Adrenal gland (tissue), 9 donors: ENCODE measurements at regions not wholly inside any gene's neighbourhood (a gene's known extent, or its start where the extent isn't known, plus 50 kb on each side); places are given as distances from the start of the nearest gene placed in this dataset.
A peak's percentile ranks its signal among the peaks of the same experiment; 100 is the strongest.

Source experiments
- DNase-seq, 7 donors: peaks; one replicate each; pipeline ENCODE4 v3.0.0-alpha.2; 2019 to 2020
- H3K27ac ChIP-seq, 5 donors: fragments of 200-600 bp; sonication (generic) in 4 of 5; 1 replicate in 3 of 5; 2 replicates in 2 of 5; pipeline versions ENCODE4 v1.5.1 to v1.8.0; 2016 to 2020; ENCODE audit warnings: mild to moderate bottlenecking in 1 of 5
- H3K27me3 ChIP-seq: fragments of 200-600 bp; 2 replicates; pipeline ENCODE4 v1.8.0; 2021
- H3K36me3 ChIP-seq, 2 donors: fragments of 200-600 bp; replicated peaks in 1 of 2; 1 replicate in 1 of 2; 2 replicates in 1 of 2; pipeline versions ENCODE4 v1.5.1 to v1.8.0; 2018 to 2022
- H3K4me1 ChIP-seq, 2 donors: fragments of 200-600 bp; replicated peaks in 1 of 2; 1 replicate in 1 of 2; 2 replicates in 1 of 2; pipeline versions ENCODE4 v1.5.1 to v1.8.0; 2018 to 2021
- H3K4me3 ChIP-seq, 4 donors: fragments of 200-600 bp; sonication (generic) in 3 of 4; one replicate each; pipeline ENCODE4 v1.5.1; 2016 to 2018
- H3K9me3 ChIP-seq, 3 donors: fragments of 200-600 bp; sonication (generic) in 1 of 3; replicated peaks in 1 of 3; 1 replicate in 2 of 3; 2 replicates in 1 of 3; pipeline versions ENCODE4 v1.5.1 to v1.8.0; 2016 to 2021
- CTCF ChIP-seq, 6 experiments: fragments of 450-650 bp in 4 of 6; fragments of 200-600 bp in 2 of 6; sonication (generic) in 1 of 6; IDR thresholded peaks; 1 replicate in 5 of 6; 2 replicates in 1 of 6; pipeline versions ENCODE4 v1.5.1 to v1.8.0; 2016 to 2021; ENCODE audit warnings: antibody characterized with exemption in 6 of 6, mild to moderate bottlenecking in 2 of 6, moderate library complexity in 1 of 6
- POLR2A ChIP-seq, 2 donors: fragments of 450-650 bp; IDR thresholded peaks; one replicate each; pipeline ENCODE4 v1.6.1; 2017; ENCODE audit warnings: antibody characterized with exemption in 2 of 2, mild to moderate bottlenecking in 2 of 2, moderate library complexity in 1 of 2
- WGBS, 4 donors: extraction: QIAGEN DNeasy Blood & Tissue Kit in 2 of 4; methylation state at CpG; one replicate each; pipeline versions ENCODE4 v1.1.5 to v1.1.7; 2013 to 2017; 5-methylcytosine and 5-hydroxymethylcytosine counted together
- intact Hi-C, 2 donors: fragments of 100-400 bp; cut with DNase I; formaldehyde crosslinking; loops; one replicate each; pipeline versions ENCODE4 v1.14.1 to v1.15.0; 2022 to 2023
- donor health status: healthy with polysubstance abuse.
- donor health status: Bipolar disorder and iron deficiency.
- donor health status: DM: yes; HTN: yes; CAD: no.
- donor health status: DM: no; HTN: no; CAD: no.
- donor health status: DM: no; HTN: no; CAD: no.

GRCh38 chr16:85982563-85982939 is 83.6 kb downstream of the IRF8 start:
- Histone ChIP-seq H3K27ac (peak overlapping the region in 1 of 5 donors; percentile 52), H3K27me3 (no peaks in the 10 kb centered on the region), H3K36me3 (no peaks in the 10 kb centered on the region), H3K9me3 (no peaks in the 10 kb centered on the region), H3K4me1 (no peaks in the 10 kb centered on the region), H3K4me3 (no peak overlapping the region)
- intact Hi-C loops, result no loop called here
- TF ChIP-seq CTCF (IDR thresholded peaks at IDR 0.05) (no peak), POLR2A (IDR thresholded peaks at IDR 0.05) (no peak)
- peak in 6 of 7 donors; percentile 27 to 70 (median 45) for DNase-seq
- 43 to 70% (median 60%) methylated on average over 2 to 23 of the region's 23 CpGs for WGBS, 4 donors

- TF ChIP-seq CTCF (IDR thresholded peaks at IDR 0.05), result no peak
- TF ChIP-seq POLR2A (IDR thresholded peaks at IDR 0.05), result no peak
These were observed 84.1 kb downstream of the IRF8 start for GRCh38 chr16:85983064-85983463.

GRCh38 chr16:85983606-85984230 is 84.8 kb downstream of the IRF8 start:
- Histone ChIP-seq H3K4me3 (no peak overlapping the region), H3K27me3 (no peaks in the 10 kb centered on the region), H3K4me1 (no peaks in the 10 kb centered on the region), H3K9me3 (no peaks in the 10 kb centered on the region), H3K36me3 (no peaks in the 10 kb centered on the region), H3K27ac (no peak overlapping the region)
- intact Hi-C loops, result no loop called here
- 60 to 100% (median 67%) methylated on average over 3 to 20 of the region's 20 CpGs for whole genome bisulfite sequencing, 4 donors
- TF ChIP-seq CTCF (IDR thresholded peaks at IDR 0.05) (no peak), POLR2A (IDR thresholded peaks at IDR 0.05) (no peak)
- DNase-seq, result no peak

More at GRCh38 chr16:85983064-85983463, 84.1 kb downstream of the IRF8 start:
- intact Hi-C loops, result no loop called here
- DNase-seq, result no peak
- Histone ChIP-seq H3K27ac (peak overlapping the region in 1 of 5 donors; percentile 52), H3K4me3 (no peak overlapping the region), H3K4me1 (no peaks in the 10 kb centered on the region), H3K27me3 (no peaks in the 10 kb centered on the region), H3K36me3 (no peaks in the 10 kb centered on the region), H3K9me3 (no peaks in the 10 kb centered on the region)
- WGBS, 4 donors, result 76 to 86% (median 82%) methylated on average over 3 to 12 of the region's 12 CpGs

GRCh38 chr16:85984231-85984880 is 85.4 kb downstream of the IRF8 start:
- Histone ChIP-seq H3K4me1 (no peaks in the 10 kb centered on the region), H3K27ac (no peak overlapping the region), H3K27me3 (no peaks in the 10 kb centered on the region), H3K4me3 (no peak overlapping the region), H3K9me3 (no peaks in the 10 kb centered on the region), H3K36me3 (no peaks in the 10 kb centered on the region)
- intact Hi-C loops, result no loop called here
- TF ChIP-seq CTCF (IDR thresholded peaks at IDR 0.05) (no peak), POLR2A (IDR thresholded peaks at IDR 0.05) (no peak)
- no peak for DNase-seq
- WGBS, 4 donors, result 63 to 78% (median 72%) methylated on average over 10 to 14 of the region's 14 CpGs
